H9 (cell line): ENCODE measurements at regions not wholly inside any gene's neighbourhood (a gene's known extent, or its start where the extent isn't known, plus 50 kb on each side); places are given as distances from the start of the nearest gene placed in this dataset.
A peak's percentile ranks its signal among the peaks of the same experiment; 100 is the strongest.

Experiments
- DNase-seq: peaks from one replicate; pipeline ENCODE4 v3.0.0-alpha.2; 2017
- H2AFZ ChIP-seq: one replicate; pipeline ENCODE4 v1.6.1; 2013; ENCODE audit warnings: mild to moderate bottlenecking, low read length, control low read depth, moderate library complexity
- H2AK5ac ChIP-seq: 2 replicates; pipeline ENCODE4 v1.6.1; 2013; ENCODE audit warnings: low read length, control low read depth, mixed read lengths; ENCODE audit not compliant: insufficient read length
- H2BK120ac ChIP-seq: one replicate; pipeline ENCODE4 v1.6.1; 2013; ENCODE audit warnings: low read depth, mild to moderate bottlenecking, low read length, control low read depth, inconsistent platforms; ENCODE audit not compliant: poor library complexity, severe bottlenecking
- H2BK12ac ChIP-seq: 2 replicates; pipeline ENCODE4 v1.6.1; 2013; ENCODE audit warnings: low read length, control low read depth, mixed read lengths, low read depth; ENCODE audit not compliant: insufficient read length
- H2BK15ac ChIP-seq: 2 replicates; pipeline ENCODE4 v1.6.1; 2013; ENCODE audit warnings: low read depth, low read length, control low read depth
- H2BK20ac ChIP-seq: one replicate; pipeline ENCODE4 v1.6.1; 2013; ENCODE audit warnings: low read depth, mild to moderate bottlenecking, low read length, control low read depth, inconsistent platforms; ENCODE audit not compliant: poor library complexity, severe bottlenecking
- H2BK5ac ChIP-seq: 2 replicates; pipeline ENCODE4 v1.6.1; 2013; ENCODE audit warnings: low read length, control low read depth, mixed read lengths; ENCODE audit not compliant: insufficient read length
- H3K14ac ChIP-seq: 2 replicates; pipeline ENCODE4 v1.6.1; 2013; ENCODE audit warnings: low read length, control low read depth; ENCODE audit not compliant: insufficient read depth
- H3K18ac ChIP-seq: 2 replicates; pipeline ENCODE4 v1.6.1; 2013; ENCODE audit warnings: low read depth, mild to moderate bottlenecking, mixed read lengths, low read length, control low read depth; ENCODE audit not compliant: insufficient read length
- H3K23ac ChIP-seq: 2 replicates; pipeline ENCODE4 v1.6.1; 2013; ENCODE audit warnings: low read length, control low read depth, mixed read lengths, low read depth; ENCODE audit not compliant: insufficient read length
- H3K23me2 ChIP-seq: 2 replicates; pipeline ENCODE4 v1.6.1; 2013; ENCODE audit warnings: low read depth, mild to moderate bottlenecking, mixed read lengths, low read length, control low read depth; ENCODE audit not compliant: insufficient read length, poor library complexity, severe bottlenecking
- H3K27ac ChIP-seq: 2 replicates; pipeline ENCODE4 v1.5.1; 2013; ENCODE audit warnings: low read length, control low read depth, mixed read lengths, low read depth; ENCODE audit not compliant: insufficient read length
- H3K27me3 ChIP-seq: 2 replicates; pipeline ENCODE4 v1.6.1; 2013; ENCODE audit warnings: low read length, control low read depth, inconsistent platforms; ENCODE audit not compliant: insufficient read depth
- H3K4ac ChIP-seq: 2 replicates; pipeline ENCODE4 v1.6.1; 2013; ENCODE audit warnings: low read depth, mild to moderate bottlenecking, control low read depth, inconsistent platforms, low read length, moderate library complexity
- H3K4me1 ChIP-seq: 2 replicates; pipeline ENCODE4 v1.6.1; 2013; ENCODE audit warnings: low read length, control low read depth, inconsistent platforms; ENCODE audit not compliant: insufficient read depth
- H3K4me2 ChIP-seq: 2 replicates; pipeline ENCODE4 v1.6.1; 2013; ENCODE audit warnings: low read length, control low read depth, mixed read lengths; ENCODE audit not compliant: insufficient read length, insufficient read depth
- H3K56ac ChIP-seq: 2 replicates; pipeline ENCODE4 v1.6.1; 2013; ENCODE audit warnings: low read depth, mild to moderate bottlenecking, mixed read lengths, low read length, control low read depth; ENCODE audit not compliant: insufficient read length
- H3K79me1 ChIP-seq: 2 replicates; pipeline ENCODE4 v1.6.1; 2013; ENCODE audit warnings: low read depth, mild to moderate bottlenecking, moderate library complexity, low read length, control low read depth, inconsistent platforms; ENCODE audit not compliant: insufficient read depth, poor library complexity, severe bottlenecking
- H3K79me2 ChIP-seq: 2 replicates; pipeline ENCODE4 v1.6.1; 2013; ENCODE audit warnings: low read length, control low read depth, inconsistent platforms; ENCODE audit not compliant: insufficient read depth
- H3K9ac ChIP-seq: 2 replicates; pipeline ENCODE4 v1.6.1; 2013; ENCODE audit warnings: low read length, control low read depth, mixed read lengths; ENCODE audit not compliant: insufficient read length; ENCODE audit errors: extremely low read depth
- H3K9me3 ChIP-seq: one replicate; pipeline ENCODE4 v1.6.1; 2013; ENCODE audit warnings: low read depth, low read length, inconsistent platforms; ENCODE audit not compliant: control insufficient read depth
- H3T11ph ChIP-seq: one replicate; pipeline ENCODE4 v1.6.1; 2013; ENCODE audit warnings: mild to moderate bottlenecking, low read length, control low read depth, inconsistent platforms
- H4K20me1 ChIP-seq: one replicate; pipeline ENCODE4 v1.6.1; 2013; ENCODE audit not compliant: control insufficient read depth, insufficient read length, insufficient read depth
- H4K5ac ChIP-seq: 2 replicates; pipeline ENCODE4 v1.6.1; 2013; ENCODE audit warnings: low read depth, mild to moderate bottlenecking, mixed read lengths, low read length, control low read depth; ENCODE audit not compliant: insufficient read length
- H4K8ac ChIP-seq: replicated peaks from 2 replicates; pipeline ENCODE4 v1.6.1; 2013; ENCODE audit warnings: low read length, control low read depth, mixed read lengths, low read depth; ENCODE audit not compliant: insufficient read length
- H4K91ac ChIP-seq: 2 replicates; pipeline ENCODE4 v1.6.1; 2013; ENCODE audit warnings: low read depth, mild to moderate bottlenecking, moderate library complexity, mixed read lengths, low read length, control low read depth; ENCODE audit not compliant: insufficient read length
- H3K27ac Mint-ChIP-seq, 3 experiments: 2 replicates in 2 of 3; 3 replicates in 1 of 3; pipeline ENCODE4 v1.8.0; 2020 to 2021; ENCODE audit warnings: mixed read lengths in 3 of 3, mild to moderate bottlenecking in 1 of 3, moderate library complexity in 1 of 3
- H3K27me3 Mint-ChIP-seq: 2 replicates; pipeline ENCODE4 v1.8.0; 2021; ENCODE audit warnings: low read depth, mild to moderate bottlenecking, moderate library complexity, mixed read lengths
- H3K36me3 Mint-ChIP-seq, 3 experiments: 2 replicates in 2 of 3; 3 replicates in 1 of 3; pipeline ENCODE4 v1.8.0; 2020 to 2021; ENCODE audit warnings: low read depth in 3 of 3, mixed read lengths in 3 of 3; ENCODE audit not compliant: insufficient read depth in 1 of 3
- H3K4me1 Mint-ChIP-seq, 2 experiments: 2 replicates each; pipeline ENCODE4 v1.8.0; 2020; ENCODE audit warnings: mixed read lengths in 2 of 2
- H3K4me3 Mint-ChIP-seq, 2 experiments: 2 replicates in 1 of 2; 3 replicates in 1 of 2; pipeline ENCODE4 v1.8.0; 2020 to 2021; ENCODE audit warnings: mild to moderate bottlenecking in 2 of 2, mixed read lengths in 2 of 2, moderate library complexity in 1 of 2
- H3K9me3 Mint-ChIP-seq, 2 experiments: 2 replicates in 1 of 2; 3 replicates in 1 of 2; pipeline ENCODE4 v1.8.0; 2020; ENCODE audit warnings: mild to moderate bottlenecking in 2 of 2, mixed read lengths in 2 of 2, moderate library complexity in 1 of 2
- WGBS: extraction: QIAGEN DNeasy Blood & Tissue Kit; methylation state at CpG from one replicate; pipeline ENCODE4 v1.1.7; 2013; ENCODE audit warnings: missing lambda C conversion rate, low lambda C conversion rate, mixed read lengths; ENCODE audit not compliant: insufficient read length; ENCODE audit errors: extremely low coverage; 5-methylcytosine and 5-hydroxymethylcytosine counted together
- TF ChIP-seq, protein P1 (sequence below): fragments of 200-600 bp; sonication (generic); conservative IDR thresholded peaks from 3 replicates; pipeline ENCODE4 v1.8.0; 2021; ENCODE audit warnings: antibody characterized with exemption, mild to moderate bottlenecking

DNA sequence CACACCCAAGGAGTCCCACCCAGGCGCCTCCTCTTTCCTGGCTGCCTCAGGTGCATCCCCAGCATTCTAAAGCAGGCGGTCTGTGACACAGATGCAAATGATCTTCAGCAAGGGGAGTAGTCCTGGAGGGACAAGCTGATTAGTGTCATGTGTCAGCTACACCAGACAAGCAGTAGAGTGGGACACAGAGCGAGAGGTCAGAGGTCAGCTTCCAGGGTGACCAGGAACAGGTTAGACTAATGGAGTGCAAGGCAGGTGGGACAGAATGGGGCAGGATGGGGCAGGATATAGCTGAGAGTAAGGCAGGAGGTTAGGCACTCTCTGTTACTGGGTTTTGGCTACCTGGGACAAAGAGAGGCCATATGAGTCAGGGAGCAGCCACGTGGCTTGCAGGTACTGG lies 534.0 kb downstream of the FUT8 start:
- H3K27ac ChIP-seq, result no peak overlapping the region
- peaks cover 2% of the 10 kb centered on the region; the same call in 1 of the 2 replicates for H3K4me1 ChIP-seq
- H2BK5ac ChIP-seq, result no peak overlapping the region
- no peaks in the 10 kb centered on the region for H3K79me2 ChIP-seq
- H3K4ac ChIP-seq, result no peak overlapping the region
- H3T11ph ChIP-seq, result no peak overlapping the region
- Mint-ChIP-seq H3K27me3 (peaks cover 3% of the 10 kb centered on the region; the same call in 1 of the 2 replicates), H3K9me3 (no peaks in the 10 kb centered on the region), H3K4me3 (no peak overlapping the region), H3K27ac (peak overlapping the region in 1 of 3 experiments; percentile 22; a peak in 2 of 7 replicates), H3K36me3 (peaks cover 0 to 1% (median 0%) of the 10 kb centered on the region in 3 experiments; a peak in 2 of 7 replicates), H3K4me1 (peaks cover 14% of the 10 kb centered on the region in 2 experiments)
- no peaks in the 10 kb centered on the region for H3K9me3 ChIP-seq
- H4K91ac ChIP-seq, result no peak overlapping the region
- no peak overlapping the region for H3K4me2 ChIP-seq
- H3K56ac ChIP-seq, result no peak overlapping the region
- H2BK120ac ChIP-seq, result no peak overlapping the region
- H3K27me3 ChIP-seq, result no peaks in the 10 kb centered on the region
- no peak overlapping the region for H3K14ac ChIP-seq
- no peaks in the 10 kb centered on the region for H3K79me1 ChIP-seq
- no peak for DNase-seq
- H4K8ac ChIP-seq, result no peak overlapping the region
- WGBS, result no CpG with 5 or more reads among the region's 4 CpGs
- H3K9ac ChIP-seq, result no peak overlapping the region
- H2BK15ac ChIP-seq, result no peak overlapping the region
- H2AFZ ChIP-seq, result no peak overlapping the region
- H4K5ac ChIP-seq, result no peak overlapping the region
- H2BK20ac ChIP-seq, result no peak overlapping the region
- H3K23me2 ChIP-seq, result no peaks in the 10 kb centered on the region
- H4K20me1 ChIP-seq, result no peaks in the 10 kb centered on the region
- TF ChIP-seq, protein P1, sequence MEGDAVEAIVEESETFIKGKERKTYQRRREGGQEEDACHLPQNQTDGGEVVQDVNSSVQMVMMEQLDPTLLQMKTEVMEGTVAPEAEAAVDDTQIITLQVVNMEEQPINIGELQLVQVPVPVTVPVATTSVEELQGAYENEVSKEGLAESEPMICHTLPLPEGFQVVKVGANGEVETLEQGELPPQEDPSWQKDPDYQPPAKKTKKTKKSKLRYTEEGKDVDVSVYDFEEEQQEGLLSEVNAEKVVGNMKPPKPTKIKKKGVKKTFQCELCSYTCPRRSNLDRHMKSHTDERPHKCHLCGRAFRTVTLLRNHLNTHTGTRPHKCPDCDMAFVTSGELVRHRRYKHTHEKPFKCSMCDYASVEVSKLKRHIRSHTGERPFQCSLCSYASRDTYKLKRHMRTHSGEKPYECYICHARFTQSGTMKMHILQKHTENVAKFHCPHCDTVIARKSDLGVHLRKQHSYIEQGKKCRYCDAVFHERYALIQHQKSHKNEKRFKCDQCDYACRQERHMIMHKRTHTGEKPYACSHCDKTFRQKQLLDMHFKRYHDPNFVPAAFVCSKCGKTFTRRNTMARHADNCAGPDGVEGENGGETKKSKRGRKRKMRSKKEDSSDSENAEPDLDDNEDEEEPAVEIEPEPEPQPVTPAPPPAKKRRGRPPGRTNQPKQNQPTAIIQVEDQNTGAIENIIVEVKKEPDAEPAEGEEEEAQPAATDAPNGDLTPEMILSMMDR, result no peak
- no peak overlapping the region for H2AK5ac ChIP-seq
- no peak overlapping the region for H3K23ac ChIP-seq
- no peak overlapping the region for H2BK12ac ChIP-seq
- no peak overlapping the region for H3K18ac ChIP-seq
